Hepatocyte (in vitro differentiated cells): ENCODE measurements at regions not wholly inside any gene's neighbourhood (a gene's known extent, or its start where the extent isn't known, plus 50 kb on each side); places are given as distances from the start of the nearest gene placed in this dataset.

Experiments
- DNase-seq: peaks from one replicate; pipeline ENCODE4 v3.0.0-alpha.2; 2016; ENCODE audit warnings: low spot score
- H2AFZ ChIP-seq: fragments of 200-600 bp; sonication (generic); 2 replicates; pipeline ENCODE4 v1.6.0; 2016; ENCODE audit warnings: antibody characterized with exemption, mild to moderate bottlenecking
- H3K27ac ChIP-seq: fragments of 200-600 bp; sonication (generic); 2 replicates; pipeline ENCODE4 v1.5.1; 2016; ENCODE audit warnings: mild to moderate bottlenecking
- H3K27me3 ChIP-seq: fragments of 200-600 bp; sonication (generic); 2 replicates; pipeline ENCODE4 v1.6.1; 2016
- H3K36me3 ChIP-seq: fragments of 200-600 bp; sonication (generic); replicated peaks from 2 replicates; pipeline ENCODE4 v1.5.1; 2016; ENCODE audit warnings: low read depth; ENCODE audit not compliant: insufficient read depth
- H3K4me1 ChIP-seq: fragments of 200-600 bp; sonication (generic); 2 replicates; pipeline ENCODE4 v1.5.1; 2016; ENCODE audit warnings: mild to moderate bottlenecking, moderate library complexity; ENCODE audit not compliant: insufficient read depth
- H3K4me2 ChIP-seq: fragments of 200-600 bp; sonication (generic); 2 replicates; pipeline ENCODE4 v1.6.0; 2016
- H3K4me3 ChIP-seq: fragments of 200-600 bp; sonication (generic); 2 replicates; pipeline ENCODE4 v1.5.1; 2016; ENCODE audit warnings: mild to moderate bottlenecking
- H3K79me2 ChIP-seq: fragments of 200-600 bp; sonication (generic); 2 replicates; pipeline ENCODE4 v1.6.0; 2017; ENCODE audit warnings: mild to moderate bottlenecking
- H3K9me2 ChIP-seq: fragments of 200-600 bp; sonication (generic); replicated peaks from 2 replicates; pipeline ENCODE4 v1.6.0; 2017; ENCODE audit warnings: mild to moderate bottlenecking; ENCODE audit not compliant: insufficient read depth
- H3K9me3 ChIP-seq: fragments of 200-600 bp; sonication (generic); 2 replicates; pipeline ENCODE4 v1.5.1; 2016; ENCODE audit warnings: low read depth, mild to moderate bottlenecking
- H4K20me1 ChIP-seq: fragments of 200-600 bp; sonication (generic); 2 replicates; pipeline ENCODE4 v1.6.0; 2016; ENCODE audit warnings: mild to moderate bottlenecking; ENCODE audit not compliant: insufficient read depth, poor library complexity, severe bottlenecking
- CTCF ChIP-seq: fragments of 200-600 bp; sonication (generic); IDR thresholded peaks from 2 replicates; pipeline ENCODE4 v1.5.1; 2016; ENCODE audit warnings: antibody characterized with exemption, mild to moderate bottlenecking; ENCODE audit not compliant: poor library complexity
- EZH2 ChIP-seq: fragments of 200-600 bp; sonication (generic); IDR thresholded peaks from 2 replicates; pipeline ENCODE4 v1.6.1; 2016; ENCODE audit warnings: antibody characterized with exemption, mild to moderate bottlenecking, borderline replicate concordance
- EZH2phosphoT487 ChIP-seq: fragments of 200-600 bp; sonication (generic); IDR thresholded peaks from one replicate; pipeline ENCODE4 v1.6.1; 2018; ENCODE audit warnings: antibody characterized with exemption, mild to moderate bottlenecking, low read depth, moderate library complexity; ENCODE audit not compliant: unreplicated experiment, severe bottlenecking
- WGBS: methylation state at CpG from one replicate; pipeline ENCODE4 v1.1.6; 2016; ENCODE audit warnings: low lambda C conversion rate; ENCODE audit errors: missing lambda C conversion rate; 5-methylcytosine and 5-hydroxymethylcytosine counted together

- DNase-seq = no peak
- no peaks in the 10 kb centered on the region for H3K27me3 ChIP-seq
- H3K27ac ChIP-seq = no peak overlapping the region
- no peak overlapping the region for H2AFZ ChIP-seq
- no peaks in the 10 kb centered on the region for H3K9me3 ChIP-seq
- H3K4me3 ChIP-seq = no peak overlapping the region
- H3K36me3 ChIP-seq = no peaks in the 10 kb centered on the region
- TF ChIP-seq EZH2 = no peak
- TF ChIP-seq EZH2phosphoT487 = no peak
- TF ChIP-seq CTCF = no peak
- H4K20me1 ChIP-seq = no peaks in the 10 kb centered on the region
- no peaks in the 10 kb centered on the region for H3K4me1 ChIP-seq
- no peak overlapping the region for H3K4me2 ChIP-seq
- WGBS = 44% methylated on average over 1 of the region's 1 CpG
- no peaks in the 10 kb centered on the region for H3K79me2 ChIP-seq
- no peaks in the 10 kb centered on the region for H3K9me2 ChIP-seq
These were observed 1148.2 kb upstream of the PCDH9 start for GRCh38 chr13:68378294-68378693.

- no peak for DNase-seq
- H3K4me2 ChIP-seq = no peak overlapping the region
- no peak overlapping the region for H3K27ac ChIP-seq
- H3K79me2 ChIP-seq = no peaks in the 10 kb centered on the region
- H2AFZ ChIP-seq = no peak overlapping the region
- WGBS = 75% methylated on average over 2 of the region's 2 CpGs
- H3K4me1 ChIP-seq = no peaks in the 10 kb centered on the region
- H3K36me3 ChIP-seq = no peaks in the 10 kb centered on the region
- no peaks in the 10 kb centered on the region for H3K9me3 ChIP-seq
- H4K20me1 ChIP-seq = no peaks in the 10 kb centered on the region
- TF ChIP-seq EZH2phosphoT487 = no peak
- TF ChIP-seq EZH2 = no peak
- TF ChIP-seq CTCF = no peak
- no peaks in the 10 kb centered on the region for H3K27me3 ChIP-seq
- no peak overlapping the region for H3K4me3 ChIP-seq
- no peaks in the 10 kb centered on the region for H3K9me2 ChIP-seq
These were observed 1144.9 kb upstream of the PCDH9 start for GRCh38 chr13:68375004-68375403.

GRCh38 chr13:68369739-68370138, 1139.6 kb upstream of the PCDH9 start:
- no peaks in the 10 kb centered on the region for H3K9me3 ChIP-seq
- peaks cover 7% of the 10 kb centered on the region for H3K4me1 ChIP-seq
- no peak overlapping the region for H2AFZ ChIP-seq
- WGBS = 62% methylated on average over 5 of the region's 5 CpGs
- TF ChIP-seq EZH2phosphoT487 (no peak), EZH2 (no peak), CTCF (no peak)
- H3K27me3 ChIP-seq = no peaks in the 10 kb centered on the region
- no peak overlapping the region for H3K27ac ChIP-seq
- H3K9me2 ChIP-seq = no peaks in the 10 kb centered on the region
- peak; percentile 18 for DNase-seq
- no peaks in the 10 kb centered on the region for H3K36me3 ChIP-seq
- H3K4me2 ChIP-seq = no peak overlapping the region
- H3K4me3 ChIP-seq = no peak overlapping the region
- no peaks in the 10 kb centered on the region for H3K79me2 ChIP-seq
- H4K20me1 ChIP-seq = no peaks in the 10 kb centered on the region

- Histone ChIP-seq H3K4me1 (peaks cover 7% of the 10 kb centered on the region), H3K4me2 (no peak overlapping the region)
- 80% methylated on average over 2 of the region's 2 CpGs for WGBS
These were observed 1138.8 kb upstream of the PCDH9 start for GRCh38 chr13:68368922-68369321.

More at GRCh38 chr13:68368922-68369321, 1138.8 kb upstream of the PCDH9 start:
- H3K27ac ChIP-seq = no peak overlapping the region
- no peaks in the 10 kb centered on the region for H3K27me3 ChIP-seq
- no peaks in the 10 kb centered on the region for H4K20me1 ChIP-seq
- no peaks in the 10 kb centered on the region for H3K9me3 ChIP-seq
- no peak overlapping the region for H2AFZ ChIP-seq
- no peaks in the 10 kb centered on the region for H3K79me2 ChIP-seq
- TF ChIP-seq EZH2 (no peak), EZH2phosphoT487 (no peak)
- H3K36me3 ChIP-seq = no peaks in the 10 kb centered on the region
- no peak overlapping the region for H3K4me3 ChIP-seq
- H3K9me2 ChIP-seq = no peaks in the 10 kb centered on the region
- DNase-seq = no peak
